NCI-H2227 treated with DMSO at 0.1 percent for 48 hours (cell line): ENCODE measurements at regions not wholly inside any gene's neighbourhood (a gene's known extent, or its start where the extent isn't known, plus 50 kb on each side); places are given as distances from the start of the nearest gene placed in this dataset.
"Not testable (repeated sequence)": the region's sequence is repeated elsewhere in the genome, so short reads cannot be mapped to it uniquely, and the experiment has no call there.

Experiments
- DNase-seq: peaks from one replicate; lab custom pipeline; 2025; lab: John Stamatoyannopoulos, UW

GRCh38 chr11:96697466-96697865 is 307.7 kb downstream of the JRKL start:
- DNase-seq, result no peak

GRCh38 chr11:96704847-96705246 is 315.0 kb downstream of the JRKL start:
- no peak for DNase-seq

GRCh38 chr11:96706761-96707160 is 316.9 kb downstream of the JRKL start:
- DNase-seq, result no peak

- no peak for DNase-seq
These were observed 317.5 kb downstream of the JRKL start for GRCh38 chr11:96707273-96707672.

- no peak for DNase-seq
These were observed 318.5 kb downstream of the JRKL start for GRCh38 chr11:96708219-96708878.

- no peak for DNase-seq
These were observed 323.5 kb downstream of the JRKL start for GRCh38 chr11:96713301-96713700.

GRCh38 chr11:96714689-96715088 is 324.9 kb downstream of the JRKL start:
- no peak for DNase-seq

GRCh38 chr11:96715208-96715607 is 325.4 kb downstream of the JRKL start:
- DNase-seq, result no peak

GRCh38 chr11:96736601-96737000 is 346.8 kb downstream of the JRKL start:
- DNase-seq, result no peak

- no peak for DNase-seq
These were observed 348.5 kb downstream of the JRKL start for GRCh38 chr11:96738311-96738710.

GRCh38 chr11:96741068-96741467 is 351.3 kb downstream of the JRKL start:
- DNase-seq, result no peak

- DNase-seq, result no peak
These were observed 354.9 kb downstream of the JRKL start for GRCh38 chr11:96744697-96745096.

- DNase-seq, result no peak
These were observed 359.0 kb downstream of the JRKL start for GRCh38 chr11:96748639-96749370.

GRCh38 chr11:96751807-96752206 is 362.0 kb downstream of the JRKL start:
- DNase-seq, result not testable (repeated sequence)

- no peak for DNase-seq
These were observed 362.4 kb downstream of the JRKL start for GRCh38 chr11:96752221-96752620.

GRCh38 chr11:96753997-96754396 is 364.2 kb downstream of the JRKL start:
- DNase-seq, result no peak

GRCh38 chr11:96755209-96755608 is 365.4 kb downstream of the JRKL start:
- no peak for DNase-seq

GRCh38 chr11:96755752-96756151 is 365.9 kb downstream of the JRKL start:
- no peak for DNase-seq

GRCh38 chr11:96758957-96759356 is 369.1 kb downstream of the JRKL start:
- no peak for DNase-seq

- DNase-seq, result no peak
These were observed 370.5 kb downstream of the JRKL start for GRCh38 chr11:96760306-96760705.

GRCh38 chr11:96760815-96761214 is 371.0 kb downstream of the JRKL start:
- DNase-seq, result no peak

GRCh38 chr11:96761451-96761850 is 371.6 kb downstream of the JRKL start:
- no peak for DNase-seq

- DNase-seq, result no peak
These were observed 373.4 kb downstream of the JRKL start for GRCh38 chr11:96763244-96763643.

- no peak for DNase-seq
These were observed 388.5 kb downstream of the JRKL start for GRCh38 chr11:96778272-96778671.
